BJ (cell line): ENCODE measurements at regions not wholly inside any gene's neighbourhood (a gene's known extent, or its start where the extent isn't known, plus 50 kb on each side); places are given as distances from the start of the nearest gene placed in this dataset.

ENCODE experiments used
- CTCF ChIA-PET: fragments of 350-600 bp; formaldehyde crosslinking; extraction: SDS; loops from one replicate; lab custom pipeline; 2021; ENCODE audit warnings: antibody characterized with exemption, inconsistent platforms; lab: Yijun Ruan, JAX
- POLR2A ChIA-PET: fragments of 300-600 bp; sonication (Branson Sonifier 250); formaldehyde crosslinking; extraction: SDS; loops from one replicate; lab custom pipeline; 2021; ENCODE audit warnings: antibody characterized with exemption; lab: Charles Lee
- DNase-seq: peaks from one replicate; pipeline ENCODE4 v3.0.0-alpha.2; 2011; ENCODE audit warnings: low read depth
- H3K27me3 ChIP-seq: 2 replicates; pipeline ENCODE4 v1.6.0; 2011; ENCODE audit warnings: low read length; ENCODE audit not compliant: control insufficient read depth, insufficient read depth
- H3K36me3 ChIP-seq: 2 replicates; pipeline ENCODE4 v1.5.1; 2011; ENCODE audit warnings: low read length; ENCODE audit not compliant: control insufficient read depth, insufficient read depth
- H3K4me3 ChIP-seq: 2 replicates; pipeline ENCODE4 v1.5.1; 2011; ENCODE audit warnings: low read depth, mild to moderate bottlenecking, control low read depth, low read length
- TF ChIP-seq, protein P1 (sequence below): IDR thresholded peaks from 2 replicates; pipeline ENCODE4 v1.5.1; 2011; ENCODE audit warnings: low read depth, mild to moderate bottlenecking, control low read depth, inconsistent platforms, low read length, moderate library complexity; ENCODE audit not compliant: insufficient read depth

DNA sequence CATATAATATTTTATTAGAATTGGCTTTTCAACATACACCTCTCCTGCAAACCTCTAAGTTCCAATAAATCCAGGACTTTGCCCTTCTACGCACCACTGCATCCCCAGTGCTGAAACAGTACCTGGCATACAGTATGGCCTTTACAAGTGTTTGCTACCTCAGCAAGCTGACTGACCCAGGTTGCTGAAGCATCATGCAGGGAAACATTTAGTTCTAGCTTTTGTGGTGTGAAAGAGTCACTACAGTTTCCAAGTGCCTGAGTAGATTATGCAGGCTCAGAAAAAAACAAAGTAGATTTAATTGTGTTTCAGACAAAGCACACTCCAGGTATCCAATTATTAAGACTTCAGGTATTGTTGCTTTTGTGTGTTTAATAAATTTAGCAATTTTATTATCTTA is 614.2 kb upstream of the NRSN1 start:
- no peak for DNase-seq
- TF ChIP-seq, protein P1, sequence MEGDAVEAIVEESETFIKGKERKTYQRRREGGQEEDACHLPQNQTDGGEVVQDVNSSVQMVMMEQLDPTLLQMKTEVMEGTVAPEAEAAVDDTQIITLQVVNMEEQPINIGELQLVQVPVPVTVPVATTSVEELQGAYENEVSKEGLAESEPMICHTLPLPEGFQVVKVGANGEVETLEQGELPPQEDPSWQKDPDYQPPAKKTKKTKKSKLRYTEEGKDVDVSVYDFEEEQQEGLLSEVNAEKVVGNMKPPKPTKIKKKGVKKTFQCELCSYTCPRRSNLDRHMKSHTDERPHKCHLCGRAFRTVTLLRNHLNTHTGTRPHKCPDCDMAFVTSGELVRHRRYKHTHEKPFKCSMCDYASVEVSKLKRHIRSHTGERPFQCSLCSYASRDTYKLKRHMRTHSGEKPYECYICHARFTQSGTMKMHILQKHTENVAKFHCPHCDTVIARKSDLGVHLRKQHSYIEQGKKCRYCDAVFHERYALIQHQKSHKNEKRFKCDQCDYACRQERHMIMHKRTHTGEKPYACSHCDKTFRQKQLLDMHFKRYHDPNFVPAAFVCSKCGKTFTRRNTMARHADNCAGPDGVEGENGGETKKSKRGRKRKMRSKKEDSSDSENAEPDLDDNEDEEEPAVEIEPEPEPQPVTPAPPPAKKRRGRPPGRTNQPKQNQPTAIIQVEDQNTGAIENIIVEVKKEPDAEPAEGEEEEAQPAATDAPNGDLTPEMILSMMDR, result no peak
- ChIA-PET POLR2A (no interaction called here), CTCF (no interaction called here)
- H3K36me3 ChIP-seq, result no peaks in the 10 kb centered on the region
- no peaks in the 10 kb centered on the region for H3K27me3 ChIP-seq
- no peak overlapping the region for H3K4me3 ChIP-seq

DNA sequence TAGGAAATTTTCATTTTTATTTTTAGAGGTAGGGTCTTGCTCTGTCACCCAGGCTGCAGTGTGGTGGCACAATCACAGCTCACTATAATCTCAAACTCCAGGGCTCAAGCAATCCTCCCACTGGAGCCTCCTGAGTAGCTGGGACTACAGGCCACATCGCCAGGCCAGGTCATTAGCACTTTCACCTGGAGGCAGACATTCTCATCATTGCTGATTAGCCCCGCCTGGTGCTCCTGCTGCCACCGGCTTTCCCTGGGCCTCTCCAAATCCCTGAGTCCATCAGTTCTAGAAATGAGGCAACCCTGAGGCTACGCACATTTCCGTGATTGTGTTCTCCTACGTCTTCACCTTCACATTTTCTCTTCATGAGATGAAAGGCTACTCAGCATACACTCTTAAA is 607.7 kb upstream of the NRSN1 start:
- POLR2A ChIA-PET, result no interaction called here
- CTCF ChIA-PET, result no interaction called here
- TF ChIP-seq, protein P1, result no peak
- Histone ChIP-seq H3K27me3 (no peaks in the 10 kb centered on the region), H3K36me3 (no peaks in the 10 kb centered on the region), H3K4me3 (no peak overlapping the region)
- no peak for DNase-seq

DNA sequence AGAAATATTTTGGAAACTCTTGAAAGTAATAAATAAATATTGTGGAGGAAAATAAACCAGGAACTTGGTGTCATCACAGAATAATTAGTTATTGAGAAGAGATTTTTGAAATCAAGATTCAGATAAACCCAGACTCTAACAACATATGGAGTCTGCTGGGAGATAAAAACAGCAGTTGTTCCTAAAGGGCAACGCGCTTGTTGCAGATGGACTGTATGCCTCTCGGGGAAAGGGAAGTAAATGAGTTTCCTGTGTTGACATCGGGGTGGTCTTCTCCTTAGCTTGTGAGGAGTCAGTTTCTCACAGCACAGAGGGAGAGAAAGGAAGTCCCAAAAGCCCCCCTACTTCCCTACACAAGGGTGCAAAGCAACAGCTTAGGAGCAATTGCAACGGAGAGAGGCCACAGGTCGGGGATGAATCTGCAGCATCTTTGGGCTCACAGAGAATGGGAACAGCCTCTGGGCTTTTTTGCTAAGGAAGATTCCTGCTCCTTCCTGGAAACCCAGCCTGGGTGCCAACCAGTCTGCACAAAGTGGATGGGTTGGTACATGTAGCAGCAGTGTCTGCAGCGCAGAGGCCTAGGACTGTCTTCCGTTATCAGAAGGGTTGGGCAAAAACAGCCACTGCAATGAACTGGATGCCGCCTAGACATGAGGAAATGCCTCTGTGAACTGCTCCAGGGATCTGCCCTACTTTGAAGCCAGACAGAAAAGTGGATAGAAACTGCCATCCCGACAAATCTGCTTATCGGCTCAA is 603.0 kb upstream of the NRSN1 start:
- Histone ChIP-seq H3K27me3 (no peaks in the 10 kb centered on the region), H3K4me3 (no peak overlapping the region), H3K36me3 (no peaks in the 10 kb centered on the region)
- DNase-seq, result no peak
- TF ChIP-seq, protein P1, result no peak
- ChIA-PET POLR2A (no interaction called here), CTCF (no interaction called here)

DNA sequence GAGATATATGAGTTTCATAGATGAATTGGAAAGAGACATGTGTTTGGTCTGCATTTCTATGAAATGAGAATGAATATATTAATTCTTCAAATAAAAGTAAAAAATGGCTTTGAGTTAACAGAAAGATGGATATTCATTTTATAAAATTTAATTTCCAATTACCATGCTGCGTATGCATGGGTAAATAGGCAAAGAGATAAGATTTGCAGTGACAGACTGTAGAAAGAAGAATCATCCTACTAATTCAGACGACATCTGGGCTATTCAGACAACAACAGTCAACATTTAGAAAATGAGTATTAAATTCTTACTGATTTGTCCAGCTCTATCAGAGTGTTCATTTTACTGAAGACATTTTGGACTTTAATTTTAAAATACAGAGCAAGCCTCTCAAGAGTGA is 602.2 kb upstream of the NRSN1 start:
- TF ChIP-seq, protein P1, result no peak
- Histone ChIP-seq H3K4me3 (no peak overlapping the region), H3K36me3 (no peaks in the 10 kb centered on the region), H3K27me3 (no peaks in the 10 kb centered on the region)
- CTCF ChIA-PET, result no interaction called here
- POLR2A ChIA-PET, result no interaction called here
- no peak for DNase-seq

DNA sequence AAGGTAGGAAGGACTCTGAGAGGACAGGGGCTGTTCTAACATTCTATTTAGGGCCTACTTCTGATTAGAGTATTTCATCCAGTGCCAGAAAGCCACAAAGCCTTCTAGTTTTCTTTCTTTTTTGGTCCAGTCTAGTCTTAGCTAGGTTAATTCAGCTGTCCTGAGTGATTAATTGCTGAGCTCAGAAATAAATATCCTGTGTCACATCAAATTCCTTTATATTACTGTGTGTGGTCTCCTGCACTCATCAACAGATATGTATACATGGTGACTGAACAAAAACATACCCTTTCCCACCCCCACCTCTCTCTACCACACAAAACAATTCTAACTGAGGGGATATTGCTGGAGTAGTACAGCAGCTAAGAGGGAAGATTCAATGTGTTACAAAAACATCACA is 601.5 kb upstream of the NRSN1 start:
- DNase-seq, result no peak
- CTCF ChIA-PET, result no interaction called here

More for the DNA sequence above, 601.5 kb upstream of the NRSN1 start:
- no peaks in the 10 kb centered on the region for H3K36me3 ChIP-seq
- H3K4me3 ChIP-seq, result no peak overlapping the region
- TF ChIP-seq, protein P1, result no peak
- POLR2A ChIA-PET, result no interaction called here
- no peaks in the 10 kb centered on the region for H3K27me3 ChIP-seq
